ENCODE measurements at regions not wholly inside any gene's neighbourhood (a gene's known extent, or its start where the extent isn't known, plus 50 kb on each side); places are given as distances from the start of the nearest gene placed in this dataset.

GRCh38 chr15:96417760-96418130 lies 87.2 kb downstream of the NR2F2 start:
- H3K4me3 Mint-ChIP-seq, result no peak overlapping the region
- H3K27me3 Mint-ChIP-seq (ENCODE audit: low read depth), result peaks cover 74% of the 10 kb centered on the region
- H3K4me1 Mint-ChIP-seq (ENCODE audit: low read depth), result peaks cover 1% of the 10 kb centered on the region
- no peaks in the 10 kb centered on the region for H3K9me3 Mint-ChIP-seq
- CTCF ChIA-PET, result interaction anchor here (0.6 kb wide), 1 partner anchor 255 kb away, joined by 3 read pairs; no protein-coding TSS in a partner anchor
- intact Hi-C loops (cut with micrococcal nuclease), result no loop called here
- no peak for DNase-seq
- H3K36me3 Mint-ChIP-seq (ENCODE audit: low read depth), result no peaks in the 10 kb centered on the region
- H3K27ac Mint-ChIP-seq, result no peak overlapping the region

- intact Hi-C loops (cut with micrococcal nuclease), result no loop called here
- DNase-seq, result no peak
- H3K9me3 Mint-ChIP-seq, result no peaks in the 10 kb centered on the region
- no peak overlapping the region for H3K27ac Mint-ChIP-seq
- peaks cover 74% of the 10 kb centered on the region for H3K27me3 Mint-ChIP-seq (ENCODE audit: low read depth)
- H3K4me1 Mint-ChIP-seq (ENCODE audit: low read depth), result peaks cover 1% of the 10 kb centered on the region
- no peak overlapping the region for H3K4me3 Mint-ChIP-seq
- no peaks in the 10 kb centered on the region for H3K36me3 Mint-ChIP-seq (ENCODE audit: low read depth)
- CTCF ChIA-PET, result interaction anchor here (0.6 kb wide), 1 partner anchor 254 kb away, joined by 3 read pairs; no protein-coding TSS in a partner anchor
Measured at GRCh38 chr15:96418146-96418545, 87.6 kb downstream of the NR2F2 start.

- no peak for DNase-seq
- Mint-ChIP-seq H3K27ac (no peak overlapping the region), H3K4me1 (ENCODE audit: low read depth) (peaks cover under 1% of the 10 kb centered on the region), H3K36me3 (ENCODE audit: low read depth) (no peaks in the 10 kb centered on the region), H3K4me3 (no peak overlapping the region), H3K9me3 (peaks cover 3% of the 10 kb centered on the region), H3K27me3 (ENCODE audit: low read depth) (peaks cover 61% of the 10 kb centered on the region)
- CTCF ChIA-PET, result no interaction called here
- intact Hi-C loops (cut with micrococcal nuclease), result no loop called here
Measured at GRCh38 chr15:96421178-96421601, 90.7 kb downstream of the NR2F2 start.

GRCh38 chr15:96422125-96422524 lies 91.6 kb downstream of the NR2F2 start:
- Mint-ChIP-seq H3K9me3 (peaks cover 3% of the 10 kb centered on the region), H3K4me3 (no peak overlapping the region), H3K4me1 (ENCODE audit: low read depth) (no peaks in the 10 kb centered on the region), H3K27ac (no peak overlapping the region), H3K36me3 (ENCODE audit: low read depth) (no peaks in the 10 kb centered on the region), H3K27me3 (ENCODE audit: low read depth) (peaks cover 61% of the 10 kb centered on the region)
- no peak for DNase-seq
- CTCF ChIA-PET, result no interaction called here
- intact Hi-C loops (cut with micrococcal nuclease), result no loop called here

- Mint-ChIP-seq H3K4me3 (no peak overlapping the region), H3K4me1 (ENCODE audit: low read depth) (no peaks in the 10 kb centered on the region), H3K27ac (no peak overlapping the region), H3K9me3 (peaks cover 3% of the 10 kb centered on the region), H3K36me3 (ENCODE audit: low read depth) (no peaks in the 10 kb centered on the region), H3K27me3 (ENCODE audit: low read depth) (peaks cover 39% of the 10 kb centered on the region)
- intact Hi-C loops (cut with micrococcal nuclease), result no loop called here
- DNase-seq, result no peak
- CTCF ChIA-PET, result no interaction called here
Measured at GRCh38 chr15:96424674-96425073, 94.2 kb downstream of the NR2F2 start.

- CTCF ChIA-PET, result interaction anchor here (0.5 to 0.7 kb wide), 2 partner anchors 105 to 503 kb away, joined by 3 to 4 read pairs; no protein-coding TSS in a partner anchor
- Mint-ChIP-seq H3K9me3 (peaks cover 3% of the 10 kb centered on the region), H3K4me1 (ENCODE audit: low read depth) (no peaks in the 10 kb centered on the region), H3K27me3 (ENCODE audit: low read depth) (peaks cover 23% of the 10 kb centered on the region), H3K27ac (no peak overlapping the region), H3K36me3 (ENCODE audit: low read depth) (no peaks in the 10 kb centered on the region), H3K4me3 (no peak overlapping the region)
- intact Hi-C loops (cut with micrococcal nuclease), result no loop called here
- DNase-seq, result no peak
Measured at GRCh38 chr15:96428742-96429141, 98.2 kb downstream of the NR2F2 start.

GRCh38 chr15:96431786-96432185 lies 101.3 kb downstream of the NR2F2 start:
- no peak overlapping the region for H3K27ac Mint-ChIP-seq
- H3K9me3 Mint-ChIP-seq, result no peaks in the 10 kb centered on the region
- intact Hi-C loops (cut with micrococcal nuclease), result no loop called here
- no peaks in the 10 kb centered on the region for H3K36me3 Mint-ChIP-seq (ENCODE audit: low read depth)
- CTCF ChIA-PET, result interaction anchor here (0.8 kb wide), 1 partner anchor 13 kb away, joined by 3 read pairs; no protein-coding TSS in a partner anchor
- H3K4me1 Mint-ChIP-seq (ENCODE audit: low read depth), result no peaks in the 10 kb centered on the region
- no peak overlapping the region for H3K4me3 Mint-ChIP-seq
- no peak for DNase-seq
- H3K27me3 Mint-ChIP-seq (ENCODE audit: low read depth), result peaks cover 17% of the 10 kb centered on the region

- no peaks in the 10 kb centered on the region for H3K4me1 Mint-ChIP-seq (ENCODE audit: low read depth)
- H3K27me3 Mint-ChIP-seq (ENCODE audit: low read depth), result peaks cover 18% of the 10 kb centered on the region
- DNase-seq, result no peak
- no peak overlapping the region for H3K4me3 Mint-ChIP-seq
- no peaks in the 10 kb centered on the region for H3K9me3 Mint-ChIP-seq
- no peaks in the 10 kb centered on the region for H3K36me3 Mint-ChIP-seq (ENCODE audit: low read depth)
- H3K27ac Mint-ChIP-seq, result no peak overlapping the region
- CTCF ChIA-PET, result no interaction called here
- intact Hi-C loops (cut with micrococcal nuclease), result no loop called here
Measured at GRCh38 chr15:96435022-96435421, 104.5 kb downstream of the NR2F2 start.

GRCh38 chr15:96435841-96436240 lies 105.3 kb downstream of the NR2F2 start:
- CTCF ChIA-PET, result no interaction called here
- Mint-ChIP-seq H3K4me1 (ENCODE audit: low read depth) (no peaks in the 10 kb centered on the region), H3K36me3 (ENCODE audit: low read depth) (no peaks in the 10 kb centered on the region)

GRCh38 chr15:96440978-96441377 lies 110.5 kb downstream of the NR2F2 start:
- H3K4me3 Mint-ChIP-seq, result no peak overlapping the region
- CTCF ChIA-PET, result interaction anchor here (0.5 kb wide), 1 partner anchor 238 kb away, joined by 3 read pairs; no protein-coding TSS in a partner anchor

More at GRCh38 chr15:96435841-96436240, 105.3 kb downstream of the NR2F2 start:
- no peaks in the 10 kb centered on the region for H3K9me3 Mint-ChIP-seq
- H3K4me3 Mint-ChIP-seq, result no peak overlapping the region
- DNase-seq, result no peak
- H3K27ac Mint-ChIP-seq, result no peak overlapping the region
- intact Hi-C loops (cut with micrococcal nuclease), result no loop called here
- H3K27me3 Mint-ChIP-seq (ENCODE audit: low read depth), result peaks cover 20% of the 10 kb centered on the region

GRCh38 chr15:96442076-96442475 lies 111.6 kb downstream of the NR2F2 start:
- Mint-ChIP-seq H3K4me1 (ENCODE audit: low read depth) (no peaks in the 10 kb centered on the region), H3K36me3 (ENCODE audit: low read depth) (no peaks in the 10 kb centered on the region), H3K9me3 (no peaks in the 10 kb centered on the region), H3K27me3 (ENCODE audit: low read depth) (peaks cover 14% of the 10 kb centered on the region), H3K4me3 (no peak overlapping the region), H3K27ac (no peak overlapping the region)
- no peak for DNase-seq
- CTCF ChIA-PET, result no interaction called here
- intact Hi-C loops (cut with micrococcal nuclease), result no loop called here

More at GRCh38 chr15:96440978-96441377, 110.5 kb downstream of the NR2F2 start:
- peaks cover 14% of the 10 kb centered on the region for H3K27me3 Mint-ChIP-seq (ENCODE audit: low read depth)
- H3K27ac Mint-ChIP-seq, result no peak overlapping the region
- no peaks in the 10 kb centered on the region for H3K4me1 Mint-ChIP-seq (ENCODE audit: low read depth)
- DNase-seq, result no peak
- H3K9me3 Mint-ChIP-seq, result no peaks in the 10 kb centered on the region
- intact Hi-C loops (cut with micrococcal nuclease), result no loop called here
- no peaks in the 10 kb centered on the region for H3K36me3 Mint-ChIP-seq (ENCODE audit: low read depth)

- Mint-ChIP-seq H3K36me3 (ENCODE audit: low read depth) (no peaks in the 10 kb centered on the region), H3K4me3 (no peak overlapping the region), H3K27me3 (ENCODE audit: low read depth) (peaks cover 16% of the 10 kb centered on the region), H3K9me3 (no peaks in the 10 kb centered on the region), H3K4me1 (ENCODE audit: low read depth) (no peaks in the 10 kb centered on the region), H3K27ac (no peak overlapping the region)
- CTCF ChIA-PET, result interaction anchor here (1.0 kb wide), 1 partner anchor 13 kb away, joined by 3 read pairs; no protein-coding TSS in a partner anchor
- no peak for DNase-seq
- intact Hi-C loops (cut with micrococcal nuclease), result no loop called here
Measured at GRCh38 chr15:96444865-96445264, 114.4 kb downstream of the NR2F2 start.

GRCh38 chr15:96448923-96449322 lies 118.4 kb downstream of the NR2F2 start:
- H3K27ac Mint-ChIP-seq, result no peak overlapping the region
- H3K4me3 Mint-ChIP-seq, result no peak overlapping the region
- H3K36me3 Mint-ChIP-seq (ENCODE audit: low read depth), result no peaks in the 10 kb centered on the region
- H3K27me3 Mint-ChIP-seq (ENCODE audit: low read depth), result peaks cover 14% of the 10 kb centered on the region
- no peaks in the 10 kb centered on the region for H3K4me1 Mint-ChIP-seq (ENCODE audit: low read depth)
- CTCF ChIA-PET, result interaction anchor here (0.7 kb wide), 1 partner anchor 421 kb away, joined by 3 read pairs; no protein-coding TSS in a partner anchor
- no peak for DNase-seq
- intact Hi-C loops (cut with micrococcal nuclease), result no loop called here
- H3K9me3 Mint-ChIP-seq, result no peaks in the 10 kb centered on the region

Measured in activated naive CD4-positive, alpha-beta T cell treated with anti-CD3 and anti-CD28 coated beads for 36 hours (primary cell).